ENCODE measurements at regions not wholly inside any gene's neighbourhood (a gene's known extent, or its start where the extent isn't known, plus 50 kb on each side); places are given as distances from the start of the nearest gene placed in this dataset.
"Not testable (repeated sequence)": the region's sequence is repeated elsewhere in the genome, so short reads cannot be mapped to it uniquely, and the experiment has no call there.

GRCh38 chr5:53733853-53734252 is 173.4 kb downstream of the NDUFS4 start:
- DNase-seq: no peak

GRCh38 chr5:53738105-53738504 is 177.7 kb downstream of the NDUFS4 start:
- DNase-seq: no peak

- DNase-seq: no peak
Measured at GRCh38 chr5:53739111-53739510, 178.7 kb downstream of the NDUFS4 start.

- no peak for DNase-seq
Measured at GRCh38 chr5:53749621-53750020, 189.2 kb downstream of the NDUFS4 start.

- DNase-seq: not testable (repeated sequence)
Measured at GRCh38 chr5:53752282-53752681, 191.8 kb downstream of the NDUFS4 start.

GRCh38 chr5:53766673-53767072 is 206.2 kb downstream of the NDUFS4 start:
- no peak for DNase-seq

GRCh38 chr5:53777864-53778618 is 217.6 kb downstream of the NDUFS4 start:
- DNase-seq: no peak

GRCh38 chr5:53779541-53779981 is 219.1 kb downstream of the NDUFS4 start:
- DNase-seq: peak; percentile 4 to 6

- no peak for DNase-seq
Measured at GRCh38 chr5:53782620-53783019, 222.2 kb downstream of the NDUFS4 start.

GRCh38 chr5:53783624-53784228 is 223.3 kb downstream of the NDUFS4 start:
- no peak for DNase-seq

GRCh38 chr5:53784596-53784995 is 224.2 kb downstream of the NDUFS4 start:
- DNase-seq: no peak

GRCh38 chr5:53785924-53786323 is 225.5 kb downstream of the NDUFS4 start:
- DNase-seq: no peak

GRCh38 chr5:53790026-53790425 is 229.6 kb downstream of the NDUFS4 start:
- no peak for DNase-seq

GRCh38 chr5:53792338-53792737 is 231.9 kb downstream of the NDUFS4 start:
- DNase-seq: no peak

- not testable (repeated sequence) for DNase-seq
Measured at GRCh38 chr5:53799644-53800043, 239.2 kb downstream of the NDUFS4 start.

GRCh38 chr5:53808392-53808791 is 248.0 kb downstream of the NDUFS4 start:
- DNase-seq: not testable (repeated sequence)

- DNase-seq: no peak
Measured at GRCh38 chr5:53814819-53815218, 254.4 kb downstream of the NDUFS4 start.

- DNase-seq: no peak
Measured at GRCh38 chr5:53815471-53815870, 255.0 kb downstream of the NDUFS4 start.

GRCh38 chr5:53817183-53817582 is 256.7 kb downstream of the NDUFS4 start:
- DNase-seq: no peak

GRCh38 chr5:53819482-53819881 is 259.0 kb downstream of the NDUFS4 start:
- DNase-seq: no peak

- no peak for DNase-seq
Measured at GRCh38 chr5:53820119-53820801, 259.8 kb downstream of the NDUFS4 start.

GRCh38 chr5:53820802-53821171 is 260.3 kb downstream of the NDUFS4 start:
- DNase-seq: no peak

- DNase-seq: no peak
Measured at GRCh38 chr5:53825016-53825415, 264.6 kb downstream of the NDUFS4 start.

Measured in right lung (tissue), 2 donors.